HG03175 (cell line): ENCODE measurements at regions not wholly inside any gene's neighbourhood (a gene's known extent, or its start where the extent isn't known, plus 50 kb on each side); places are given as distances from the start of the nearest gene placed in this dataset.

Experiments
- ATAC-seq: cut with Tn5 transposase; IDR thresholded peaks from one replicate; pipeline ENCODE4 v1.9.1; 2021; ENCODE audit warnings: mild to moderate bottlenecking, moderate library complexity; ENCODE audit not compliant: unreplicated experiment

GRCh38 chr5:165920655-165921054, 2370.8 kb upstream of the WWC1 start:
- no peak for ATAC-seq

GRCh38 chr5:165928971-165929370, 2362.5 kb upstream of the WWC1 start:
- no peak for ATAC-seq

- no peak for ATAC-seq
These were observed 2350.9 kb upstream of the WWC1 start for GRCh38 chr5:165940541-165940940.

- ATAC-seq, result no peak
These were observed 2334.6 kb upstream of the WWC1 start for GRCh38 chr5:165956854-165957253.

- ATAC-seq, result no peak
These were observed 2309.8 kb upstream of the WWC1 start for GRCh38 chr5:165981671-165982070.

GRCh38 chr5:165996201-165996875, 2295.1 kb upstream of the WWC1 start:
- ATAC-seq, result no peak

GRCh38 chr5:165999693-166000320, 2291.6 kb upstream of the WWC1 start:
- no peak for ATAC-seq

- ATAC-seq, result no peak
These were observed 2287.4 kb upstream of the WWC1 start for GRCh38 chr5:166004006-166004405.

- no peak for ATAC-seq
These were observed 2278.0 kb upstream of the WWC1 start for GRCh38 chr5:166013415-166013814.

GRCh38 chr5:166014256-166014655, 2277.2 kb upstream of the WWC1 start:
- ATAC-seq, result no peak

GRCh38 chr5:166018716-166019115, 2272.7 kb upstream of the WWC1 start:
- ATAC-seq, result no peak

- ATAC-seq, result no peak
These were observed 2269.4 kb upstream of the WWC1 start for GRCh38 chr5:166022065-166022464.

- ATAC-seq, result no peak
These were observed 2266.5 kb upstream of the WWC1 start for GRCh38 chr5:166024970-166025369.

- ATAC-seq, result no peak
These were observed 2263.9 kb upstream of the WWC1 start for GRCh38 chr5:166027582-166027981.

- no peak for ATAC-seq
These were observed 2259.5 kb upstream of the WWC1 start for GRCh38 chr5:166031926-166032325.

GRCh38 chr5:166032601-166033000, 2258.8 kb upstream of the WWC1 start:
- no peak for ATAC-seq

GRCh38 chr5:166045961-166046360, 2245.5 kb upstream of the WWC1 start:
- no peak for ATAC-seq

- no peak for ATAC-seq
These were observed 2244.5 kb upstream of the WWC1 start for GRCh38 chr5:166046956-166047355.

GRCh38 chr5:166050531-166050930, 2240.9 kb upstream of the WWC1 start:
- no peak for ATAC-seq

- ATAC-seq, result no peak
These were observed 2232.8 kb upstream of the WWC1 start for GRCh38 chr5:166058660-166059059.

GRCh38 chr5:166062094-166062493, 2229.4 kb upstream of the WWC1 start:
- ATAC-seq, result no peak

GRCh38 chr5:166062719-166063118, 2228.7 kb upstream of the WWC1 start:
- ATAC-seq, result no peak

GRCh38 chr5:166063261-166063660, 2228.2 kb upstream of the WWC1 start:
- ATAC-seq, result no peak
